NCI-H2107 (cell line): ENCODE measurements at regions not wholly inside any gene's neighbourhood (a gene's known extent, or its start where the extent isn't known, plus 50 kb on each side); places are given as distances from the start of the nearest gene placed in this dataset.
"Not testable (repeated sequence)": the region's sequence is repeated elsewhere in the genome, so short reads cannot be mapped to it uniquely, and the experiment has no call there.

Experiments
- DNase-seq: peaks from one replicate; lab custom pipeline; 2025; lab: John Stamatoyannopoulos, UW

DNA sequence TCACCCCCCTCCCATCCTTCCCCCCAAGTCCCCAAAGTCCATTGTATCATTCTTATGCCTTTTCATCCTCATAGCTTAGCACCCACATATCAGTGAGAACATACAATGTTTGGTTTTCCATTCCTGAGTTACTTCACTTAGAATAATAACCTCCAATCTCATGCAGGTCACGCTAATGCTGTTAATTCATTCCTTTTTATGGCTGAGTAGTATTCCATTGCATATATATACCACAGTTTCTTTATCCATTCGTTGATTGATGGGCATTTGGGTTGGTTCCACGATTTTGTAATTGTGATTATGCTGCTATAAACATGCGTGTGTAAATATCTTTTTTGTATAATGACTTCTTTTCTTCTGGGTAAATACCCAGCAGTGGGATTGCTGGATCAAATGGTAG, 621.9 kb upstream of the NRP1 start:
- not testable (repeated sequence) for DNase-seq

DNA sequence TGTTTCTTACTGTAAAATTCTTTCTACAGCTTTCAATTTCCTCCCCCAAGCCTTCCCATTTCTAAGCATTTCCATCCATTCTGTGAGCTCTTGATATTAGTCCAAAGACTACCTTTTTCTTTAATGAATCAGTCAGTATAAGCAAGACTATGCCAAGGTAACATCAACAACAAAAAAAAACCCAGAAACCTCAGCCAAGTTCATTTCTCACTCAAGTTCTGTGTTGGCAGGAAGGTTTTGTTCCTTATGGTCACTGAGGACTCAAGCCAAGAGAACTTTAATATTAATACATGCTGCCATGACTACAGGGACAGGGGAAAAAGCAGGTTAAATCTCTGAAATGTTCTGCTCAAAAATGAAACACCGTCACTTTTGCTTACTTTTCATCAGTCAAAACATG, 621.2 kb upstream of the NRP1 start:
- DNase-seq, result no peak

DNA sequence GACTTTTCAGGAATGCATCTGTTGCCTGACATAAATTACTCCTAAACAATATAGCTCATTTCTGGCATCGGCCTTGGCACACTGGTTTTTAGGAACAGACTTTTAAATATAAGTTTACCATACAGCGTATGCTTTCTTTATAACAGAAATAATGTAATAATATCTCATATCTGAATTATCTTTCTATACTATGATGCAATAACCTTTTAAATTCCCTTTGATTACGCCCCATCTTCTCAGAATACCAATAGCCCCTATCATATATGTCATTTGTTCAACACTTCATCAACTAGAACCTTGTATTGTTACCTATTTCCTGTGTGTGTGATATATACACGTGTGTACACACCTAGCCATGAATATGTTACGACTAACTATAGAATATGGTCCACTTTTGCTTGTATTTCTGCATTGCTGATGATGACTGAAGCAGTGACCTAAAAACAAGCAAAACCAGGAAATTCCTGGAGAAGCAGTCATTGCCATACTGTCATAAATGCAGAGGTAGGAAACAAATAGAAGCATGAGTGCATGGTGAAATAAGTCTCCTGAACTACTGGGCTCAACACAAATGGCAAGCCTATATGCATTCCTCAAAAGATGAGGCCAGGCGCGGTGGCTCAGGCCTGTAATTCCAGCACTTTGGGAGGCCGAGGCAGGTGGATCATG, 618.4 kb upstream of the NRP1 start:
- no peak for DNase-seq

DNA sequence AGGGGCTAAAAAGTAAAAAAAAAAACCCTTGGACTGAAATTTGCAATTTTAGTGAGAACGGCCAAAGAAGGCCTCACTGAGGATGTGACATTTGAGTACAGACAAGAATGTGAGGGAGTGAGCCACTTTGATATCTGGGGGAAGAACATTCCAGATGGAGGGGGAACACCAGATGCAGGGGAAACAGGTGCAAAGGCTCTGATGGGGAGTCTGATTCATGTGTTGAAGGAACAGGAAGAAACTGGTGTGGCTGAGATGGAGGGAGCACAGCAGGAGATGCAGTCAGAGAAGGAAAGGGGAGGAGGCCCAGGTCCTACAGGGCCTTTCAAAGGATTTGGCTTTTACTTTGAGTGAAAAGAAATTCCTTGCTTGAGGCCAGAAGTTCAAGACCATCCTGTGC, 615.7 kb upstream of the NRP1 start:
- no peak for DNase-seq

DNA sequence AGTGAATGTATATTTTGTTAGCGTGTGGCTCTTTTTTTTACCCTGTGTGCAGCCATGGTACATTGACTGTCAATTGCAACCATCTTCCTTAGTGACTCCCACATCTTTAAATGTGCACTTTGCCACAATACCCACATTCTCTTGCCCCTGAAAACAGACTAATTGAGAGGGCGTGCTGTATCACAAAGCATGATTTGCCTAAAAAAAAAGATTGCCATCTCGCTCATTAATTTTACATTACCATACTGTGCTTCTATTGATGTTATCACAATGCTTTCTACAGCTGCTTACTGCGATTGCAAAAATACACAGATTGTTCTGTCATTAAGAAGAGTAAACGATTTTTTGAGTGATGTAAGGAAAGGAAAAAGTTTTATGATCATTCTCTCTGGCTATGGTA, 613.1 kb upstream of the NRP1 start:
- no peak for DNase-seq

DNA sequence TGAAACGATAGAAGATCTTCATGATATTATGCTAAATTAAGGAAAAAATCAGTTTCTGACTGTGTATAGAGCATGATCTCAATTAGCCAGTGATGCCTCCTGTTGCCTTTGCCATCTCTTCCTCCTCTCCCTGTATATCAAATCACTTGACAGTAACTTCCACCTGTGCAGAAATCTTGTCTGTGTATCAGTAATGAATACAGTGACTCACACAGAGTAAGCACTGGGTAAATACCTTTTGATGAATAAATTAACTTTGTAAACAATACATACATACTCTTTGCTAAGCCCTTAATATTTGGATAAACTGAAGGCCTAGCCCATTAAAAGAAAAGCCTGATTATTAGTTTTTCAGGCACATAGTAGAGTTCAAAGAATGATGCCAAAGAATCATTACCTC, 610.6 kb upstream of the NRP1 start:
- no peak for DNase-seq

DNA sequence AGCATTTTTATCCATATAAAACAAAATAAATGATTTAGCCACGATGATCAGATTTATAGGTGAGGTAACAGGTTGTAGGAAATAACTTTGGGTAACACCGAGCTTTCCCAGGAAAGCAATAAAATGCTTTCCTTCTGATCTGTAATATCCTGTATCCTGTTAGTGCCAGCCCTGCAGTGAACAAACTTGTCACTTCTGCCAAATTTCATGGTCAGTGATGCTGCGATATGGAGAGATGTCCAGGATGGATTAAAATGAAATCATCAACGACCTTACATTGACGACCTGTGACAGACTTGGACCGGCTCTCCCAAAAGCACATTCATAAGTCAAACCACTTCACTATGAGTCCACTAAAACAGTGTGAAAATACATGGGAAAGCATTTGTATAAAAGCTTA, 608.0 kb upstream of the NRP1 start:
- no peak for DNase-seq

DNA sequence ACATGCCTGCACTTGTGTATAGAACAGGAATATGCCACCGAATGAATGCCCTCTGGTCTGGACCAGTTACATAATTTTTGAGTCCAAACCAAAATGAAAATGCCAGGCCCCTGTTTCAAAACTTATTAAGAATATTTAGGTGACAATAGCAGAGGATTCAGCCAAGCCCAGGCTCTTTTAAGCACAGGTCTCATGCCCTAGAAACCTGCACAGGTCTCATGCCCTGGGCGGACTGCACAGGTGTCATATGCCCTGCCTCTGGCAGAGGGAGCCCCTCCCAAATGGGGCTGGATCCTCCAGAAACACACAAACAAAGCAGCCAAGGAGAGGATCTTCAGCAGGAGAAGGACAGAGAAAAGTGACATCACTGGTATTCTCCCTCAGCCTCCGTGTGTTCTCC, 605.4 kb upstream of the NRP1 start:
- no peak for DNase-seq

DNA sequence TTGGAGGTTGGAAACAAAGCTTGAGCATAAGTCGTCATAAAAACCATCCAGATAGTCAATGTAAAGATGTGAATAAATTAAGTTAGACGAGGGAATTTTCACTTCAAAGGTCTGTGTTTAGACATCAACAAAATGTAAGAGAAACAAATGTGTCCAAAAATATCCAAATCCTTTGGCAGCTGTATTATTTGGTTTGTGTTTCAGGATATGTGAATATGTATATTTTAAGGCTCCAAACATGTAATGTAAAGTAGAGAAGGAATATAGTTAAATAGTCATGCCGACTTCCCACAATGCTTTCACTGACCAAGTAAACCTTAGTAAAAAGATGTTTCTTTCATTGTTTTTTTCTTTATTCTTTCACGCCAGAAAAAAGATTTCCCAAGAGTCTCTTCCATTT, 604.9 kb upstream of the NRP1 start:
- DNase-seq, result no peak

DNA sequence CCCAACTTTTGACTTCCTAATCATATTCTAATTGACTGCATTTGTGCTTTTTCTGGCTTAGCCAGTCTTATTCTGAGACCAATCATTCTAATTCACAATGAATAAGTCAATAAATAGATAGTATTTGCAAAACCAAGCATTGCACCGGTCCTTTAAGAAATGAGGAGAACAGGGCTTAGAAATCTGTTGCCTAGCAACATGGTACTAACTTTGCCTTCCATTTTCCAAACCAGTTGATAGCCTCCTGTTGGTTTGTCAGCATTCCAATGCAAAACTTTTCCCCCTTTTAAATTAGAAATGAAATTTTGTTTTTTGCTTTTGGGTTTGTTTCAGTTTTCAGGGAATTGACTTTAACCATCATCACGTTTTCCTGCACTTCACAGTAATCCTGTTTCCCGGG, 603.5 kb upstream of the NRP1 start:
- no peak for DNase-seq

DNA sequence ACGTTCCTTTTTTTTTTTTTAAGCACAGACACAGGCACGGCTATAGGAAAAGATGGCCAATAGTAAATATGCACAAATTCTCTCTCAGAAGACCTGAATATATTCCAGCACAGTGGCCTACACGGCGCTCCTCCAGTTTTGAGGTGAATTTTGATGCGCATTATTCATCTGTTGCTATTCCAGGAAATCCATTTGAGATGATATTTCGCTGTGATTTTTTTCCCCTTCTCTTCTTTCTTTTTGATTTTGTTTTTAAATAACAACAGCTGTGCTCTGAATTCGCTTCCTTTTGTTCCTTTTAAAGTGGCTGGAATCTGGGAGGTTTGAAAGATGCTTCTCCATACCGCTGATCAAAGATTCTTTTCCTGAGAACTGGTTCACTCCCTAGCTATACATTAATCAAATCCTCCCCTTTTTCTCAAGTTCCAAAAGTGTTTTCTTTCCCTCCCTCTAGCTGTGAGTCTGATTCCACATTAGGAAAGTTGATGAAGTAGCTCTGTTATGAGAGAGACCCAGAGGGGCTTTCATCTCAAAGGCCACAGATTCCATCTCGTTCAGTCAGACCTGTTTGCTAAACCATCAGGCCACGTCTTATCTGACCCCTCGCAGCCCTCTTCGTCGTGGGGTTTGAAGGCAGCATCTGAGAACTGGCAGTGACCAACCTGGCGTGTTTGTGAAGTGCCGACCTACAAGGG, 602.7 kb upstream of the NRP1 start:
- DNase-seq, result no peak

DNA sequence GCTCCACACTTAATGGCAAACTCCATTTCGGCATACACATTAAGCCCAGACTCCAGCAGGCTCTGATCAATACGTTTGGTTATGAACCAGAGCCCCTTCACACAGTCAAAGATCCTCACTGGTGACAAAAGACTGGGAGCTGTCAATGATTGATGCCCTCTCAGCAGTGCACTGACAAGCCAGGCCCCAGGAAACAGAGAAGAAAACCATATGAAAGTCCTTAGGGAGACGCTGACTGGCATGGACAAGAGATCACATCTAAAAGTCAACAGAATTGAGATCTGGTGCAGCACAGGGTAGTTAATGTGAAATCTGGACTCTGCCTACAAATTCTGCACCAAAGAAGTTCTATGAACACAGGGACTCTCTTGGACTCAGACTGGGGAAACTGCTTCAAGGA, 600.9 kb upstream of the NRP1 start:
- DNase-seq, result no peak

DNA sequence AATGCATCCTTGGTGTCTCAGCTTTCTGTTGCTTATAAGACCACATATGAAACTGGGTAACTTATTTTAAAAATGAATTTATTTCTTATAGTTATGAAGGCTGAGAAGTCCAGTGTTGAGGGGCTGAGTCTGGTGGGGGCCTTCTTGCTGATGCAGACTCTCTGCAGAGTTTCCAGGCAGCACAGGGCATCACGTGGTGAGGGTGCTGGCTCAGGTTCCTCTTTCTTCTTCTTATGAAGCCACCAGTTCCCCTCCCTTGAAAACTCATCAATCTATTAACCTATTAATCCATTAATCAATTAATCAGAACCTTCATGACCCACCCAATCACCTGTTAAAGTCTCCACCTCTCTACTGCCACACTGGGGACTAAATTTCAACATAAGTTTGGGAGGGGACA, 595.6 kb upstream of the NRP1 start:
- DNase-seq, result no peak

DNA sequence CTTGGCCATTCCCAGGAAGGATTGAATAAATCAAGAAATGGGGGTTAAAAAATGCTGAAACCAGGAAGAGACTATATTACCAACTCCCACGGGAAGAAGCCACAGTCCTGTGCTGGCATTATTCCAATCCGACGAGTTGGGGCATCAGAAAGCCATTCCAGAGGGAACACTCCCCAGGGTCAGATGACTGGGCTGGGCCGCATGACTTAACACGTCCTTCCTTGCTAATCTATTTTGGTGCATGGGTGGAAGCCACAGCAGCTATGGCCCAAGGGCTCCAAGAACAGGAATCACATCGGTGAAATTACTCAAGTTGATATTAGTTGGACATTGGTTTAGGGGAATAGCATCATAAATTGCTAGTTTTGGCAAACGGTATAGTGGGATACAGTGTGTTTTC, 592.9 kb upstream of the NRP1 start:
- DNase-seq, result no peak

DNA sequence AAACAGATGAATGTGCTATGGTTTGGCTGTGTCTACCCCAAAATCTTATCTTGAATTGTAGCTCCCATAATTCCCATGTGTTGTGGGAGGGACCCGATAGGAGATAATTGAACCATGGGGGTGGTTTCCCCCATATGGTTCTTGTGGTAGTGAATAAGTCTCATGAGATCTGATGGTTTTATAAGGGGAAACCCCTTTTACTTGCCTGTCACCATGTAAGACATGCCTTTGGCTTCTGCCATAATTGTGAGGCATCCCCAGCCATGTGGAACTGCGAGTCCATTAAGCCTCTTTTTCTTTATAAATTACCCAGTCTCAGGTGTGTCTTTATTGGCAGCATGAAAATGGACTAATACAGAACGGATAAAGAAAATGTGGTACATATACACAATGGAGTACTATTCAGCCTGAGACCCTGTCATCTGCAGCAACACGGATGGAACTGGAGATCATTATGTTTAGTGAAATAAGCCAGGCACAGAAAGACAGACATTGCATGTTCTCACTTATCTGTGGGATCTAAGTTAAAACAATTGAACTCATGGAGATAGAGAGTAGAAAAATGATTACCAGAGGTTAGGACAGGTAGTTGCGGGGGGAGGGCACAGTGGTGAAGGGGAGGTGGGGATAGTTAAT, 587.6 kb upstream of the NRP1 start:
- no peak for DNase-seq

DNA sequence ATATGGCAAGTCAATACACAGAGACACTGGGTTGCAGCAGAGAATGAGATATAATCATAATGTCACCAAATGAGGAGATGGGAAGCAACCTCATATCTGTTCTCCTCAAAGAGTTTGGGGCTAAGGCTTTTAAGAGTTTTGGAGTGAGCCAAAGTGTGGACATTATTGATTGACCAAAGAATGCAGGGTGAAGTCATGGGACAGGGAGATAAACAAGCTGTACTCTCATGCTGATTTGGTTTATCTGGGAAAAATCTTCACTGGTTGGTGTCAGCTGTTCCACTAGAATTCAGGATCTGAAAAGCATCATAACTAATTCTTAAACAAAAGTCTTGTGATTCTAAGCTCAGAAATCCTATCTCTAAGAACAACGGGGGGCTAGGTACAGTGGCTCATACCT, 585.9 kb upstream of the NRP1 start:
- DNase-seq, result no peak

DNA sequence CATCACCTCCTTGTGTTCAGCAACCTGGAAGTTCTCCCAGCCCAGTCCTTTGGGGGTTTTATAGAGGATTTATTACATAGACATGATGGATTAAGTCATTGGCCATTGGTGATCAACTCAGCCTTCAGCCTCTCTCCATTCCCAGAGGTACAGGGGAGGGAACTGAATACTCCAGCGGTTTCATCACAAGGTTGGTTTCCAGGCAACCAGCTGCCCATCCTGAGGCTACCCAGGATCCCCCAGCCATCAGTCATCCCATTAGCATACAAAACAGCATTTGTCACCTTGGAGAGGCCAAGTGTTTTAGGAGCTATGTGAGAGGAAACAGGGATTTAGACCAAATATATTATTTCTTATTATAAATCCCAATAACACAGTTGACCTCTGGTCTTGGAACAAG, 584.8 kb upstream of the NRP1 start:
- DNase-seq, result no peak

DNA sequence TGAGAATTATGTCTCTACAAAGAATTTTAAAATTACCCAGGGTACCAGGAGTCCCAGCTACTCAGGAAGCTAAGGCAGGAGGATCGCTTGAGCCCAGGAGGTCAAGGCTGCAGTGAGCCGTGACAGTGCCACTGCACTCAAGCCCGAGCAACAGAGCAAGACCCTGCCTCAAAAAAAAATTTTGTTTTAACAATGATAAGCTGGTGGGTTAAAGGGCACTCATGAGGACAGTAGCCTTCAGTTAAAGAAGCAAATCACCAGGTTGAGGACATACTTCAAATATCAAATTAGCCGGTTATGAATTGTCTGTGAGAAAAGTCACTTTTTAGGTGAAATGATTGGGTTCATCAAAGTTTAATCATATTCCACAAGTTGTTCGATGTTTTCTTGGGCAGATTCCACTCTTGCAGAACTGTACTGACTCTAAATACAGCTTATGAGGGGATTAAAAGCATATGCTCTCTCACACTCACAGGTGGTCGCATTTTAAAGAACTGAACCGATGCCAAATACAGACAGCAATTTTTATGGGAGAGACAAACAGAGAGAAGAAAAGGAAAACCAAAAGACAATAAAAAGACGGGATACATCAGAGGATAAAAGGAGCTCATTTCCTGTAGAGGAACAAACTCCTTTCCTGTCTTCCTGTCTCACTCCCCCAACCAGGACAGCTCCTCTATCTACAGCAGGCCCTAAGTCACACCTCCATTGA, 582.8 kb upstream of the NRP1 start:
- no peak for DNase-seq

DNA sequence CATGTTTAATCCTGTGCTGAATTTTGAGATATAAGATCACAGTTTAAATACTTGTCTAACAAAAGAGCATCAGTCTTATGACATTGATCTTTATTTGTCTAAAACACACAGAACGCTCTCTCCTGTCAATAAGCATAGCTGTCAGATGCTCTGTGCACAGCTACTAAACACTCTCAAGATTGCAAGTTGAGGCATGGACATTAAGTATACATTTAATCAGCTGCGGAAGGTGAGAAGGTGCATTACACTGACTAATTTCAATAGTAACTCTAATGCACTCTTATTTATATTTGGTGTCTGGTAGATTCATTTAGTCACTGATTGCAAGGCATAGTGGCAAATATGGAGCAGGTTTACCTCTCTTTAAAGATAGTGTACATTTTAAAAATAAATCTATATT, 580.3 kb upstream of the NRP1 start:
- no peak for DNase-seq

DNA sequence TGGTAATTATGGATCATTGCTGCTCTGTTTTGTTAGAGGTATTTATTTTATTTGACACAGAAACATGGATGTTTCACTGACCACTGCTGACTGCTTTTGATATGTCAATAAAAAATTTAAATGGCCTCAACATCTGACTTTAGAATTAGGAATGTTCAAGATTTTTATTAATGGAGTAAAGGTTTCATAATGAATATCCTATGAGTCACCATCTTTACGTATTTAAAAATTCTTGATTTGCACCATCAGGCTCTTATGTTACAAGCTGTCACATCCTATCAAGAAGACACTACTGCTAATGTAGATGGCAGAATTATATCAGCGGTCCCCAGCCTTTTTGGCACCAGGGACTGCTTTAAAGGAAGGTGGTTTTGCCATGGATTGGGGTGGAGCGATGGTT, 578.7 kb upstream of the NRP1 start:
- DNase-seq, result no peak

DNA sequence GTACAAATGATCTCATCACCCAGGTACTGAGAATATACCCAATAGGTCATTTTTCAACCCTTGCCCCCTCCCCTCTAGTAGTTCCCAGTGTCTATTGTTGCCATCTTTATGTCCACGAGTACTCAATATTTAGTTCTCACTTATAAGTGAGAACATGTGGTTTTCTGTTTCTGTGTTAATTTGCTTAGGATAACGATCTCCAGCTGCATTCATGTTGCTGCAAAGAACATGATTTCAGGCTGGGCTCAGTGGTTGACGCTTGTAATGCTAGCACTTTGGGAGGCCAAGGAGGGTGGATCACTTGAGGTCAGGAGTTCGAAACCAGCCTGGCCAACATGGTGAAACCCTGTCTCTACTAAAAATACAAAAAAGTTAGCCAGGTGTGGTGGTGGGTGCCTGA, 575.0 kb upstream of the NRP1 start:
- DNase-seq, result not testable (repeated sequence)

DNA sequence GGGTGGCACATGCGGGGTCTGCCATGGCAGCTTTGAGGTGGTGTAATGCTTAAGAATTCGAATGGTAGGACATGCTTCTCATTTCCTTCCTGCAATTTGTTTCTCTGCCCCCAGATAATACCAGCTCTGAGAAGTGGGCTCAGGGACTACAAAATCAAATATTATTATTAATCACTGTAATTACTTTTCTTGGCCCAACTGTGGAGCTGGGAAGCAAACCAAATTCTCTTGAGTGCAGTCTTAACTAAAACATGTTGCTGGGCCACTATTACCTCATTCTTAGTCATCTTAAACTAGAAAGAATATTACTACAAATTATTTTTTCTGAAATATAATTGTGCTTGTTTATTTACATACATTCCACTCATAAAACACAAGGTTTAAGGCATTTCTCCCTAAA, 566.7 kb upstream of the NRP1 start:
- DNase-seq, result no peak

DNA sequence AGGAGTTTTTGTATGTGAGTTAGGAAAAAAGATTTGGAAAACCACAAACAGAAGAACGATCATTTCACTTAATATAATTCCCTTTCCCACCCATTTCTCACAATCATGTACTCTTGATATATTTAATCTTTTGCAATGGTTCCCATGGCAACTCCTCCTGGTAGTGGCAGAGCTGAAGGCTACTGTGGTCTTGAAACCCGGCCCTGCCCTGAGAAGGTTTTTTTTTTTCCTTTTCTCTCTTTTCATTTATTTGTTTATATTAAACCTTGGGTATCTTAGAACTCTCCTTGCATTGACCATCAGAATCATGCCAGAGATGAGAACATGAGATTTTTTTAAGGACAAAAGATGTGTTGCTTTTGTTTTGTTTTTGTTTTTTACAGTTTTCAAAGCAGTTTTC, 566.1 kb upstream of the NRP1 start:
- DNase-seq, result no peak
